HepG2 (cell line): ENCODE measurements at regions not wholly inside any gene's neighbourhood (a gene's known extent, or its start where the extent isn't known, plus 50 kb on each side); places are given as distances from the start of the nearest gene placed in this dataset.

Experiments used
- ATAC-seq: fragments of 200-7000 bp; cut with Tn5 transposase; 3 replicates; pipeline ENCODE4 v1.9.1; 2020; ENCODE audit warnings: mild to moderate bottlenecking, moderate library complexity
- BruUV-seq: library from RNA; stranded (reverse); fragments of 400-500 nt; replicated peaks from 2 replicates; lab custom pipeline; 2021; lab: Mats Ljungman, UMichigan
- CTCF ChIA-PET: fragments of 300-600 bp; formaldehyde crosslinking; extraction: SDS; loops from one replicate; lab custom pipeline; 2021; ENCODE audit warnings: low total read pairs, inconsistent platforms, low intra/inter-chr PET ratio; lab: Yijun Ruan, JAX
- POLR2A ChIA-PET: fragments of 350-600 bp; sonication (Branson Sonifier 250); formaldehyde crosslinking; loops from one replicate; lab custom pipeline; 2020; ENCODE audit warnings: antibody characterized with exemption, inconsistent platforms; lab: Yijun Ruan, JAX
- DNase-seq: peaks from one replicate; pipeline ENCODE4 v3.0.0-alpha.2; 2015; ENCODE audit warnings: low spot score
- FAIRE-seq: peaks from 3 replicates; lab custom pipeline; 2011; peaks lifted over from hg19 to GRCh38; lab: Jason Lieb, UNC
- H2AFZ ChIP-seq: one replicate; pipeline ENCODE4 v1.6.1; 2011; ENCODE audit warnings: low read length, inconsistent platforms
- H3K27ac ChIP-seq: fragments of 300-600 bp; 3 replicates; pipeline ENCODE4 v1.8.0; 2011; ENCODE audit warnings: mixed run types, mild to moderate bottlenecking, mixed read lengths, low read length, inconsistent platforms; ENCODE audit not compliant: insufficient read depth; ENCODE audit errors: extremely low read length
- H3K27me3 ChIP-seq, 2 experiments: fragments of 200-600 bp in 1 of 2; 2 replicates in 1 of 2; 3 replicates in 1 of 2; pipeline versions ENCODE4 v1.6.0 to v1.8.0; 2011; ENCODE audit warnings: low read length in 2 of 2, mild to moderate bottlenecking in 2 of 2, moderate library complexity in 2 of 2, inconsistent platforms in 1 of 2; ENCODE audit not compliant: insufficient read depth in 2 of 2, control insufficient read depth in 1 of 2
- H3K36me3 ChIP-seq, 2 experiments: fragments of 200-600 bp in 1 of 2; replicated peaks in 1 of 2; 2 replicates in 1 of 2; 3 replicates in 1 of 2; pipeline versions ENCODE4 v1.5.1 to v1.8.0; 2011; ENCODE audit warnings: low read length in 2 of 2, inconsistent platforms in 1 of 2; ENCODE audit not compliant: insufficient read depth in 2 of 2, control insufficient read depth in 1 of 2
- H3K4me1 ChIP-seq: 2 replicates; pipeline ENCODE4 v1.5.1; 2012; ENCODE audit warnings: low read length, inconsistent platforms; ENCODE audit not compliant: insufficient read depth
- H3K4me2 ChIP-seq: 2 replicates; pipeline ENCODE4 v1.6.0; 2011; ENCODE audit warnings: low read depth, low read length, inconsistent platforms
- H3K4me3 ChIP-seq, 3 experiments: fragments of 200-600 bp in 1 of 3; sonication (generic), shearing (Covaris generic) in 1 of 3; replicated peaks in 1 of 3; 2 replicates each; pipeline ENCODE4 v1.5.1; 2011 to 2016; ENCODE audit warnings: low read length in 3 of 3, inconsistent platforms in 2 of 3, low read depth in 2 of 3, mild to moderate bottlenecking in 2 of 3, control low read depth in 1 of 3, mixed read lengths in 1 of 3; ENCODE audit not compliant: insufficient read depth in 1 of 3
- H3K79me2 ChIP-seq: one replicate; pipeline ENCODE4 v1.6.1; 2011; ENCODE audit warnings: low read length, inconsistent platforms; ENCODE audit not compliant: insufficient read depth
- H3K9ac ChIP-seq: 2 replicates; pipeline ENCODE4 v1.6.0; 2011; ENCODE audit warnings: mild to moderate bottlenecking, low read depth, low read length, inconsistent platforms; ENCODE audit not compliant: insufficient read depth
- H3K9me3 ChIP-seq: 2 replicates; pipeline ENCODE4 v1.5.1; 2012; ENCODE audit warnings: mild to moderate bottlenecking, low read length
- H4K20me1 ChIP-seq: 2 replicates; pipeline ENCODE4 v1.6.0; 2011; ENCODE audit warnings: inconsistent platforms, mild to moderate bottlenecking, low read length, moderate library complexity; ENCODE audit not compliant: insufficient read depth
- GPN1 ChIP-seq: sonication (generic); formaldehyde crosslinking; IDR thresholded peaks from 2 replicates; pipeline ENCODE4 v1.5.1; 2020; ENCODE audit warnings: missing genetic modification reagents, borderline replicate concordance
- HCFC1 ChIP-seq: fragments of 150-350 bp; IDR thresholded peaks from 2 replicates; pipeline ENCODE4 v1.6.1; 2014; ENCODE audit warnings: low read depth, low read length
- HNF1A ChIP-seq, 2 experiments: sonication (generic) in 1 of 2; formaldehyde crosslinking in 1 of 2; IDR thresholded peaks; 2 replicates each; pipeline versions ENCODE4 v1.4.0 to v1.6.1; 2016 to 2020; ENCODE audit warnings: borderline replicate concordance in 1 of 2, low read depth in 1 of 2, mild to moderate bottlenecking in 1 of 2, missing genetic modification reagents in 1 of 2
- MAFG ChIP-seq: sonication (generic); formaldehyde crosslinking; IDR thresholded peaks from 2 replicates; pipeline ENCODE4 v1.5.1; 2020; ENCODE audit warnings: mild to moderate bottlenecking, missing genetic modification reagents
- RXRB ChIP-seq: IDR thresholded peaks from 2 replicates; pipeline ENCODE4 v1.6.1; 2016; ENCODE audit warnings: borderline replicate concordance, missing genetic modification reagents, missing compliant biosample characterization
- SP4 ChIP-seq: sonication (generic); formaldehyde crosslinking; IDR thresholded peaks from 2 replicates; pipeline ENCODE4 v1.8.1; 2023; ENCODE audit warnings: mild to moderate bottlenecking, missing genetic modification reagents
- ZFP41 ChIP-seq: sonication (generic); formaldehyde crosslinking; IDR thresholded peaks from 2 replicates; pipeline ENCODE4 v1.4.0; 2020; ENCODE audit warnings: mild to moderate bottlenecking, missing genetic modification reagents, borderline replicate concordance
- ZNF230 ChIP-seq: sonication (generic); formaldehyde crosslinking; IDR thresholded peaks from 2 replicates; pipeline ENCODE4 v1.4.0; 2020; ENCODE audit warnings: mild to moderate bottlenecking, missing genetic modification reagents
- ZNF597 ChIP-seq: sonication (generic); formaldehyde crosslinking; IDR thresholded peaks from 2 replicates; pipeline ENCODE4 v1.5.0; 2020; ENCODE audit warnings: missing genetic modification reagents
- in situ Hi-C: cut with HindIII; loops from 2 replicates; pipeline ENCODE4 v1.10.0; 2017; ENCODE audit warnings: low pct_unique_long_range_greater_than_20kb; ENCODE audit not compliant: extremely low pct_ligation_motif_present
- intact Hi-C: fragments of 100-400 bp; cut with micrococcal nuclease; formaldehyde crosslinking; loops from one replicate; pipeline ENCODE4 v1.10.0; 2022; ENCODE audit not compliant: unreplicated experiment
- TF ChIP-seq, protein P1 (sequence below): sonication (generic); formaldehyde crosslinking; IDR thresholded peaks from 2 replicates; pipeline ENCODE4 v1.9.0; 2022; ENCODE audit warnings: missing genetic modification reagents, mild to moderate bottlenecking, borderline replicate concordance
- TF ChIP-seq, protein P2 (sequence below): sonication (generic); formaldehyde crosslinking; IDR thresholded peaks from 2 replicates; pipeline ENCODE4 v1.4.0; 2020; ENCODE audit warnings: low read depth, mild to moderate bottlenecking, missing genetic modification reagents

DNA sequence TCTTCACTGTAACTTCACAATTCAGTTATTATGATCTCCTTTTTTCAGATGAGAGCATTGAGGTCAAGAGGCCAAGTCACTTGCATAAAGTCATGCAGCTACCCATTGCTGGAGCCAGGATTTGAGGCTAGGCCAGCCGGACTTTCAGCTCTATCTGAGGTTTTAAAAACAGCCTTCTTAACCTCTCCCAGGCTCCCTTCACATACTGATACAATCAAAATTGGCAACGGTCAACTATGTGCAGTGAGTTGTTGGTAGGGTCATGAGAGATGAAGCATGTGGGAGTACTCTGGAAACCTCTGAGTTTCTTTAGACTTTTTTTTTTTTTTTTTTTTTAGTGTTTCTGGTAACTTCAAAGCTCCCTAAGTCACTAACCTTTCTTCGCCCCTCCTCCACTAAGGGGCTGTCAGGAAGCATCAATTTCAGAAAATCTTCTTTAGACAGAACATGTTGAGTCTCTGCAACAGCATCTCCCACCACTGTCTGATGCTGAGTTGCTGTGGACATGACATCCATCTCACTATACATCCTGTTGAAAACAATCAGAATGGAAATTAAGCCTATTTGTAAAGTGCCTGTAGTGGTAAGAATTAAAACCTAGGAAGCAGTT lies 201.8 kb downstream of the SIPA1L2 start (continued):
- TF ChIP-seq, protein P1, sequence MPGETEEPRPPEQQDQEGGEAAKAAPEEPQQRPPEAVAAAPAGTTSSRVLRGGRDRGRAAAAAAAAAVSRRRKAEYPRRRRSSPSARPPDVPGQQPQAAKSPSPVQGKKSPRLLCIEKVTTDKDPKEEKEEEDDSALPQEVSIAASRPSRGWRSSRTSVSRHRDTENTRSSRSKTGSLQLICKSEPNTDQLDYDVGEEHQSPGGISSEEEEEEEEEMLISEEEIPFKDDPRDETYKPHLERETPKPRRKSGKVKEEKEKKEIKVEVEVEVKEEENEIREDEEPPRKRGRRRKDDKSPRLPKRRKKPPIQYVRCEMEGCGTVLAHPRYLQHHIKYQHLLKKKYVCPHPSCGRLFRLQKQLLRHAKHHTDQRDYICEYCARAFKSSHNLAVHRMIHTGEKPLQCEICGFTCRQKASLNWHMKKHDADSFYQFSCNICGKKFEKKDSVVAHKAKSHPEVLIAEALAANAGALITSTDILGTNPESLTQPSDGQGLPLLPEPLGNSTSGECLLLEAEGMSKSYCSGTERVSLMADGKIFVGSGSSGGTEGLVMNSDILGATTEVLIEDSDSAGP (CRISPR knock-in tag): no peak
- TF ChIP-seq SP4: no peak

DNA sequence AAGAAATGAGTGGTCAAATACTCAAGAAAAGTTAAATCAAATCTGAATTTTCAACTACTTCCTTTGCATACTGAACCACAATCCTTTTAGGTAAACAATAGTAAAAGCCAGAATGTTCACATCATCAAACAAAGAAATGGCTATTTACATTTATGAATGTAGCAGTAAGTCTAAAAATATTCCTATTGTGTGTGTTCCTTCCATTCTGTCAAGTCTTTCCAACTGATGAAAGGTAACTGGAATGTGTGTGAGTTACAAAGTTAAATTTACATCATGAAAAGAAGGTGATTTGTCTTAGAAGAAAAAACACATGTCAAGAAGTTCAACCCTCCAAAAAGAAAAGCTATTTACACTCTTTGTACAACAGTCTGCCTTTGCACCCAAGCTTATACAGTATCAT lies 203.1 kb downstream of the SIPA1L2 start:
- ChIA-PET POLR2A (no interaction called here), CTCF (no interaction called here)
- no peak overlapping the region for H3K27ac ChIP-seq
- ATAC-seq (no peak), DNase-seq (no peak), FAIRE-seq (no peak)
- in situ Hi-C loops (no loop called here), intact Hi-C loops (no loop called here)
- no peaks in the 10 kb centered on the region for H4K20me1 ChIP-seq
- BruUV-seq: no TSS peak
- H3K4me2 ChIP-seq: no peak overlapping the region
- no peak overlapping the region for H3K9ac ChIP-seq
- no peaks in the 10 kb centered on the region for H3K79me2 ChIP-seq
- H3K4me3 ChIP-seq: no peak overlapping the region
- H3K27me3 ChIP-seq: peaks cover 1 to 6% of the 10 kb centered on the region in 2 experiments; a peak in 2 of 5 replicates
- no peaks in the 10 kb centered on the region for H3K36me3 ChIP-seq
- no peaks in the 10 kb centered on the region for H3K4me1 ChIP-seq
- H3K9me3 ChIP-seq: no peaks in the 10 kb centered on the region
- H2AFZ ChIP-seq: no peak overlapping the region
- TF ChIP-seq HCFC1: no peak
- TF ChIP-seq, protein P2, sequence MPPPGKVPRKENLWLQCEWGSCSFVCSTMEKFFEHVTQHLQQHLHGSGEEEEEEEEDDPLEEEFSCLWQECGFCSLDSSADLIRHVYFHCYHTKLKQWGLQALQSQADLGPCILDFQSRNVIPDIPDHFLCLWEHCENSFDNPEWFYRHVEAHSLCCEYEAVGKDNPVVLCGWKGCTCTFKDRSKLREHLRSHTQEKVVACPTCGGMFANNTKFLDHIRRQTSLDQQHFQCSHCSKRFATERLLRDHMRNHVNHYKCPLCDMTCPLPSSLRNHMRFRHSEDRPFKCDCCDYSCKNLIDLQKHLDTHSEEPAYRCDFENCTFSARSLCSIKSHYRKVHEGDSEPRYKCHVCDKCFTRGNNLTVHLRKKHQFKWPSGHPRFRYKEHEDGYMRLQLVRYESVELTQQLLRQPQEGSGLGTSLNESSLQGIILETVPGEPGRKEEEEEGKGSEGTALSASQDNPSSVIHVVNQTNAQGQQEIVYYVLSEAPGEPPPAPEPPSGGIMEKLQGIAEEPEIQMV (CRISPR knock-in tag): no peak
- no peak for TF ChIP-seq RXRB (CRISPR knock-in tag)
- TF ChIP-seq ZNF230 (CRISPR knock-in tag): no peak
- no peak for TF ChIP-seq MAFG (CRISPR knock-in tag)
- no peak for TF ChIP-seq GPN1 (CRISPR knock-in tag)
- no peak for TF ChIP-seq ZNF597 (CRISPR knock-in tag)
- TF ChIP-seq HNF1A (IDR thresholded peaks at IDR 0.05; ENCODE audit: low read depth): no peak
- no peak for TF ChIP-seq HNF1A (CRISPR knock-in tag; IDR thresholded peaks at IDR 0.05; ENCODE audit: borderline replicate concordance)
- TF ChIP-seq ZFP41 (CRISPR knock-in tag): no peak
